ENCODE measurements at regions not wholly inside any gene's neighbourhood (a gene's known extent, or its start where the extent isn't known, plus 50 kb on each side); places are given as distances from the start of the nearest gene placed in this dataset.

DNA sequence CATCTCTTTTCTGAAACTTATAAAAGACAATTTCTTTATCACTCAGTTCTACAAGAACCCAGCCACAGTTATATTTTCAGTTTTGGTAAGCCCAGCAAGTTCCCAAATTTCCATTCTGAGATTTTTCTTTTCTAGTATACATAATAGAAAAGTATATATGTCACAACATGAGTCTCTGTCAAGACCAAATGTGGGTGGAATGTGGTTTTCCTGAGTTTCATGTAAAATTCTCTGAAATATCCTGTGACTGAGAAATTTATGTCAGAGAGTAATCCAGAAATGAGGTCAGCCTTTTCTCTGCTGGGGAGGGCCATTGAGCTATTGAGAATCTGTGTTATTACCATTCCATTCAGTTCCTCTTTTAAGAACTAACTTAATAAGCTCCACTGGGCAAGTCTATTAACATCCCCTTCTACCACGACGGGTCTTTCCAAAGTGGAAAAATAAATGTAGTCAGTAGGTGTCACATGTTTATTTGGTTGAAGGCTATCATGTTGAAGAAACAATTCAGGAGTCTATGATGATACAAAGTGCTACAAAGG lies 100.7 kb upstream of the HMGN3 start:
- DNase-seq (ENCODE audit: extremely low read depth in 1 of 11, low read depth in 9 of 11, low spot score in 4 of 11), result no peak

DNA sequence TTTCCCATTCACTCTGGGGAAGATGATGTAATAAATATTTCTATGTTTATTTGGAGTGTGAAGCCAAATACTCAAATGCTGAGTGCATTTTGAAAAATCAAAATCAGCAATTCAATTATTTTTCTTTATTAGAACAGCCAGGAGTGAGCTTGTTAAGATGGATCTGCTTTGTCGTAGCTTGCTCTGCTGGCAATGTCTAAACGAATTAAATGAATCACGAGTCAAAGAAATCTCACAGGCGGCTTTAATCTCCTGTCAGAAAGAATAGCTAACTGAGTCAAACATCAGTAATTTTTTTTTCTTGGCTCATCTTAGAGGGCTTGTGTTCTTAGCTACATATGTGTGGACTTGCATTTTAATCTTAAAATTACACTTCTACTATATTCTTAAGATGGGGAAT lies 100.2 kb upstream of the HMGN3 start:
- no peak for DNase-seq (ENCODE audit: extremely low read depth in 1 of 11, low read depth in 9 of 11, low spot score in 4 of 11)

DNA sequence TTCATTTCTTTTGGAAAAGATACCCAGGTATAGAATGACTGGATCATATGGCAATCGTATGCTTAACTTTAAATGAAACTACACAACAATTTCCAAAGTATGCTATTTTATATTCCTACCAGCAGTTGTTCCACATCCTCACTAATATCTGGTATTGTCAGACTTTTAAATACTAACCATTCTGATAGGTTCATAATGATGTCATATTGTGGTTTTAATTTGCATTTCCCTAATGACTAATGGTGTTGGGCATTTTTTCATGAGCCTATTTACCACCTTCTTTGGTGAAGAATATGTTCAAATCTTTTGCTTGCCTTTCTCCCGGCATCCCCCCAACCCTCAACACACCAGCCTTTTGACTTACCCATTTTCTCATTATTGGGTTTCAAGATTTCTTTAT lies 96.2 kb upstream of the HMGN3 start:
- no peak for DNase-seq (ENCODE audit: extremely low read depth in 1 of 11, low read depth in 9 of 11, low spot score in 4 of 11)

DNA sequence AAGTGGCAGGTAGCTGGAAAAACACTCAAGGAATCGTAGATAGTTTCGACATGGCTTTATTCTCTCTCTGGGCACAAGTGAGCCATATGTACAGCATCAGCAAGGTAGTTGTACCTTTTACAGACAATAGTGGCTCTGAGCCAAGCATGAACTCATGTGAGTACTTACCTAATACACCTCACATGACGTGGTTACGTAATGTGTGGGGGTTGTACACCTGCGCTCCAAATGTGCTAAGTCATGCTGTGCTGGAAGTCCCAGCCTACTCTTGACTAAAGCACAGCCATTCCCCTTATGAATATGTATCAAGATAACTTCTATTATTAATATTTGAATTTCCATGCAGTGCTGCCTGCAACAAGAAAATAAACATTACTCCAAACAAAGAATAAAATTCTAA lies 78.8 kb upstream of the HMGN3 start:
- no peak for DNase-seq (ENCODE audit: extremely low read depth in 1 of 11, low read depth in 9 of 11, low spot score in 4 of 11)

DNA sequence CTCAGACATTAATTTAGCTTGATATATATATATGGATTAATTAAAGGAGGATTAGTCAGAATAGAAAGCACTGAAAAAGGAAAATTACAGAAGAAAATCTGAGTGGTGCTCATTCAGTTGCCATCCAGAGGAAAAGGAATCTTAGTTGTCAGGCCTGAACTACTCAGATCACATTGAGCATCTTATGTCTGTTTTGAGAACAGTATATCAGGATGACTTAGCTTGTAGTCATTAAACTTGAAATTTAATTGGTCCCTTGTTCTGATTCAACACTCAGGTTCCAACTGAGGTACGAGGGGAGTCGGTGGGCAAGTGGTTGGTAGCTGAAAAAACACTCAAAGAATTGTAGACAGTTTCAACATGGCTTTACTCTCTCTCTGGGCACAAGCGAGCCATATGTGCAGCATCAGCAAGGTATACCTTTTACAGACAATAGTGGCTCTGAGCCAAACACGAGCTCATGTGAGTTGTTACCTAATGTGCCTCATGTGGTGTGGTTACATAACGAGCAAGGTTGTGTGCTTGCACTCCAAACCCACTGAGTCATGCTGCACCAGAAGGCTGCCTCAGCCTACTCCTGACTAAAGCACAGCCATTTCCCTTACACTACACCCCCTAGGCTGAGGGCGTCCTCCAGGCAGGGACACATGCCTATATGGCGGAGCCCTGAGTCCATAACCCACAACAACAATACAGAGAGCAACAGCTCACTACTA lies 73.0 kb upstream of the HMGN3 start:
- no peak for DNase-seq (ENCODE audit: extremely low read depth in 1 of 11, low read depth in 9 of 11, low spot score in 4 of 11)

DNA sequence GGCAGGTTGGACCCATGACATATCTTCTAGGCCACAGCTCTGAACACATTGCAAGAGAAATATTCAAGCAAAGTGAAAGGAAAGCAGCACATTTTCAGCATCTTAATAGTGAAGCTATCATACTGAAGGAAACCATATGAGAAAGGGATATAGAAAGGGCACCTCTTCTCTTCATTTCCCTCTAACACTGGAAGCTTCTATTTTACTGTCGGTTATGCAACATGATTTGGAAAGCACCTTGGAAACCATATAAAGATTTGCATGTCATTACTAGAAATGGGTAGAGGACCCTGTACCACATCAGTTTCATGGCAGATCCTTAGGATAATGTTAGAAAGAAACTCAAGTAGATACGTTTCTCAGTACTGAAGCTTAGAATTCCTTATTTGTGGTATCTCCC lies 70.5 kb upstream of the HMGN3 start:
- no peak for DNase-seq (ENCODE audit: extremely low read depth in 1 of 11, low read depth in 9 of 11, low spot score in 4 of 11)

DNA sequence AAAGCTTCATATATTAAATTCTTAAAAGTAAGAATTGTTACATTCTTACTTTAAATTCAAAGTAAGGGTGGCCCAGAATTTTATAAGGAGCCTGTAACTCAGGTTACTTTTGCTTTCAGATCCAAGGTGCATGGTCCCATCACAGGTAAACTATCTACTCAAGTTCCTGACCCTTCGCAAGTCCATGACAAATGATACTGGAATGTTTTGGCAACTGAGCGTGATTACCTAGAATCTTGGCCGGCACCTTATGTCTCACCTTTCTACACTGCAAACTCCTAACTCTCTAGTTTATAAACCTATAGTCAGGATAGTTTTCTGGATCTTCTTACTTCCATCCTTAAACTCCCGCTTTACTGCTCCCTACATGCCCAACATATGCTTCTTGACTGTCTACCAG lies 67.9 kb upstream of the HMGN3 start:
- DNase-seq (ENCODE audit: extremely low read depth in 1 of 11, low read depth in 9 of 11, low spot score in 4 of 11), result no peak

DNA sequence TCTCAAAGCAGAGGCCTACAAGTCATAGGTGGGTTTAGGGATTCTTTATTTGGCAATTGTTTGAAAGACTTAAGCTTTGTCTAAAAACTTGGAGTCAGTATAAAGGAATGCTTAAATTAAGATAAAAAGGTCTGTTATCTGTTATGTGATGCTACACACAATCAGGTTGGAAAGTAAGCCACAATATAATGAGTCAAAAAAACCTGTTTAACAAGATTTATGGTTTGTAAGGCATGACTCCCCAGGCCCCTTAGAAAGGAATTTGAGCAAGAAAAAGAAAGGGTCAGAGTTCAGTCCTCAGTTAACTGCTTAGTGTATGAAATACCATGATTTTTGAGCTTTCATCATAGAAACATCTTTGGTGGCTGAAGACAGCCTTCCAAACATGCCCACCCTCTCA lies 66.8 kb upstream of the HMGN3 start:
- DNase-seq (ENCODE audit: extremely low read depth in 1 of 11, low read depth in 9 of 11, low spot score in 4 of 11), result no peak

DNA sequence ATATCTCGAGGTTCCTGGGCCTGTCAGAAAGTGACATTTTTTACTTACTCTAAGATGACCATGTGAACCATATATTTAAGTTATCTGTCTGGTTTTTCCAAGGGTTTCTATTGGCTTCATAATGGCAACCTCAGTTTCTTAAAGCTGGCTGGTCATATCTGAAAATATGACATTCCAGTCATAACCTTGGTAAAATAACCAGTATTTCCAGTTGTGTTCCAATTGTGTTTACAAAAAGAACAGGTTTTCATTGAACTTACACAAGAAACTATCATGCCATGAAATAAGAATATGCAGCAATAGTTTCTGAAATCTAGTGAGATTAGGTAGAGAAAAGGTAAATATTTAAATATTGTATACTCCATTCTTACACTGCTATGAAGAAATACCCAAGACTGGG lies 61.7 kb upstream of the HMGN3 start:
- no peak for DNase-seq (ENCODE audit: extremely low read depth in 1 of 11, low read depth in 9 of 11, low spot score in 4 of 11)
